ENCODE measurements at regions not wholly inside any gene's neighbourhood (a gene's known extent, or its start where the extent isn't known, plus 50 kb on each side); places are given as distances from the start of the nearest gene placed in this dataset.

DNA sequence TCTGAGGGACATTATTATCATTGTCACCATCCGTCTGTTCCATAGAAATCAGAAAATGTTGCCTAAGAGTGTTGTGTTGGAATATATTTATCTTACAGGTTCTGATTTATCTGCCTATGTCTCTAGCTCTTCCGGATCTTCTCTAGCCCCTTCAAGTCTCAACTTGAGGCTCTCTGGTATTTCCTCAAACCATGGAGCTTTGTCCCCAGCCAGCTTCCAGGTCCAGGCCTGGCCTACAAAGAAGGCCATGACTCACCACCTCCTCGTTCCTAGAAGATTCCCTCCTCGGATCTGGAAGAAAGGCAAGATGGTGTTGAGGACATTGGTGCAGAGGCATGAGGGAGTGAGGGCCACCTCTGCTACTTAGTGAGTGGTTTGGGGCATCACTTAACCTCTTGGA is 122.1 kb upstream of the TRIB2 start:
- Histone ChIP-seq H3K4me1 (no peaks in the 10 kb centered on the region), H3K36me3 (no peaks in the 10 kb centered on the region), H3K27me3 (ENCODE audit: low read depth) (no peaks in the 10 kb centered on the region), H3K9me3 (replicated peaks) (no peaks in the 10 kb centered on the region), H3K4me3 (no peak overlapping the region), H3K27ac (replicated peaks) (no peak overlapping the region)
- no peak for DNase-seq
- TF ChIP-seq, protein P1, sequence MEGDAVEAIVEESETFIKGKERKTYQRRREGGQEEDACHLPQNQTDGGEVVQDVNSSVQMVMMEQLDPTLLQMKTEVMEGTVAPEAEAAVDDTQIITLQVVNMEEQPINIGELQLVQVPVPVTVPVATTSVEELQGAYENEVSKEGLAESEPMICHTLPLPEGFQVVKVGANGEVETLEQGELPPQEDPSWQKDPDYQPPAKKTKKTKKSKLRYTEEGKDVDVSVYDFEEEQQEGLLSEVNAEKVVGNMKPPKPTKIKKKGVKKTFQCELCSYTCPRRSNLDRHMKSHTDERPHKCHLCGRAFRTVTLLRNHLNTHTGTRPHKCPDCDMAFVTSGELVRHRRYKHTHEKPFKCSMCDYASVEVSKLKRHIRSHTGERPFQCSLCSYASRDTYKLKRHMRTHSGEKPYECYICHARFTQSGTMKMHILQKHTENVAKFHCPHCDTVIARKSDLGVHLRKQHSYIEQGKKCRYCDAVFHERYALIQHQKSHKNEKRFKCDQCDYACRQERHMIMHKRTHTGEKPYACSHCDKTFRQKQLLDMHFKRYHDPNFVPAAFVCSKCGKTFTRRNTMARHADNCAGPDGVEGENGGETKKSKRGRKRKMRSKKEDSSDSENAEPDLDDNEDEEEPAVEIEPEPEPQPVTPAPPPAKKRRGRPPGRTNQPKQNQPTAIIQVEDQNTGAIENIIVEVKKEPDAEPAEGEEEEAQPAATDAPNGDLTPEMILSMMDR (IDR thresholded peaks at IDR 0.05; ENCODE audit: borderline replicate concordance) = no peak
- intact Hi-C loops (cut with micrococcal nuclease) = no loop called here

DNA sequence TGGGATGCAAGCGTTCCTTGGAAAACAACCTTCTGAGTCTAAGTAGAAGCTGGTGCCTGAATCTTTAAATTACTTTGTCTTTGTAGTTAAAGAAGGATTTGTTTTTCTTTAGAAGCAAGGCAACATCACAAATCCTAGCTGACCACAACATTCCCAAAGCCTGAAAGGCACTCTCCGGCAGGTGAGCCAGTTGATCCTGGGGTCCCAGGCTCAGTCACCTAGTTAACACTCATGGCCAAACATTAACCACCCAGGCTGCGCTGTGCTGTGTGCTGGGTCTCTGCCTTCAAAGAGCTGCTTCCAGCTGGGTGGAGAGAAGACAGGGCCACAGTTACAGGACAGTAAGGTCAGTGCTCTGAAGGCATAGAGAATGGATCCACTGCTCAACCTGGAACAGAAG is 120.0 kb upstream of the TRIB2 start:
- TF ChIP-seq, protein P1 (IDR thresholded peaks at IDR 0.05; ENCODE audit: borderline replicate concordance) = no peak
- DNase-seq = no peak
- Histone ChIP-seq H3K27me3 (ENCODE audit: low read depth) (no peaks in the 10 kb centered on the region), H3K4me3 (no peak overlapping the region), H3K9me3 (replicated peaks) (no peaks in the 10 kb centered on the region), H3K36me3 (no peaks in the 10 kb centered on the region), H3K4me1 (no peaks in the 10 kb centered on the region), H3K27ac (replicated peaks) (no peak overlapping the region)
- intact Hi-C loops (cut with micrococcal nuclease) = no loop called here

DNA sequence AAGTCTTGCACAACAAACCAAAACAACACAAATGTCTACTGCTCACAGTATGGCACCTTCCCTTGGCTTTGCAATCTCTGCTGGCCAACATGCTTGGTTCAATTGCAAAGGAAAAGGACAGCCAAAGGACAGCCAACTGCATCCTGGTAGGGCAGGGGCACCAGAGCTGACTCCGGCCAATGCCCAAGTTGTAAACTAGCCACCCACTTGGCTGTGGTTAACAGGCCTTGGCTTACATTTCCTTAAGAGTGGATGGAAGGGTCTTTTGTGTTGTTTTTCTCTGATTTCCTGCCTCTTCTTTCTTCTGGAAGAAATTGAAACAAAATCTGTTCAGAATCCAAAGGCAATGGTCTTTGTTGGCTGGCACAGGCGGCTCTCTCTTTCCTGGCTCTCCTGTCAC is 119.1 kb upstream of the TRIB2 start:
- Histone ChIP-seq H3K4me3 (no peak overlapping the region), H3K27me3 (ENCODE audit: low read depth) (no peaks in the 10 kb centered on the region), H3K9me3 (replicated peaks) (no peaks in the 10 kb centered on the region), H3K4me1 (no peaks in the 10 kb centered on the region), H3K27ac (replicated peaks) (no peak overlapping the region), H3K36me3 (no peaks in the 10 kb centered on the region)
- DNase-seq = no peak
- intact Hi-C loops (cut with micrococcal nuclease) = no loop called here
- TF ChIP-seq, protein P1 (IDR thresholded peaks at IDR 0.05; ENCODE audit: borderline replicate concordance) = no peak

DNA sequence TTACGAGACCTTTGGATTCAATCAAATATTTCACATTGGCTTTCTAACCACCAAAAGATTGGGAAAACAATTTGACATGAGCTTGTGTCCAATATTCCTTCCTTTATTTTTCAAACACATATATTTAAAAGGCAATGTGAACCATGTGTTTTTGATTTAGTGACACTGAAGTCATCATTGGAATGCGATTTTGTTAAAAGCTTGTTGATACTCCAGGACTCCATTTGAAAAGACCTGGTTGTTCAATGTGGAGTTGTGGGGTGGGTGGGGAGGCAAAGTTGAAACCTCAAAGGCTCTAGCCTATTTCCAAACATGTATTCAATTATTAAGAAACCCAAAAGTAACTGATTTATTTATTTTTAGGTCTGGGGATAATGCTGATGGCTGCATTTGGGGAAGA is 114.1 kb upstream of the TRIB2 start:
- H3K4me3 ChIP-seq = no peak overlapping the region
- H3K27me3 ChIP-seq (ENCODE audit: low read depth) = no peaks in the 10 kb centered on the region
- intact Hi-C loops (cut with micrococcal nuclease) = no loop called here
- TF ChIP-seq, protein P1 (IDR thresholded peaks at IDR 0.05; ENCODE audit: borderline replicate concordance) = no peak
- H3K36me3 ChIP-seq = no peaks in the 10 kb centered on the region
- peaks cover 10% of the 10 kb centered on the region for H3K4me1 ChIP-seq
- no peak overlapping the region for H3K27ac ChIP-seq (replicated peaks)
- H3K9me3 ChIP-seq (replicated peaks) = no peaks in the 10 kb centered on the region
- DNase-seq = no peak

DNA sequence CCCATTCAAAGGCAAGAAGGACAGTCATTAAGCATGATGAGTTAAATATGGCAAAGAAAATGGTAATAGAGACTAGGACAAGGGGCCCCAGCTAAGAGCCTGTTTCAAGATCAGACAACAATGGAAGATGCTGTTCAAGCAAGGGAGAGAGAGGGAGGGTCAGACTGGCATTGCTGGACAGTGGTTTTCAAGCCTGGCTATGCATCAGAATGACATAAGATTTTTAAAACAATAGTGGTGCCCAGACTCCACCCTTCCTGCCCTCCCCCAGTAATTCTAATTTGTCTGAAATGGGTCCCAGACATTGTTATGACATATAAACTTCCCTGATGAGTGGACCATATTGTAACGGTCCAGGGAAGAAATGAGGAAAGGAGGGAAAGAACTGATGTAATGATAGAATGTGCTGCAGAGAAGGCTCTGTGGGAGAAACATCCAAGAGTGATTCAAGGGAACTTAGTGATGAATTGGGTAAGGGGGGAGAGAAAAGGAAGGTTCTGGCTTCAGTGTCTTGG is 112.9 kb upstream of the TRIB2 start:
- no peak for DNase-seq
- H3K27me3 ChIP-seq (ENCODE audit: low read depth) = no peaks in the 10 kb centered on the region
- peaks cover 10% of the 10 kb centered on the region for H3K4me1 ChIP-seq
- intact Hi-C loops (cut with micrococcal nuclease) = no loop called here
- TF ChIP-seq, protein P1 (IDR thresholded peaks at IDR 0.05; ENCODE audit: borderline replicate concordance) = no peak
- H3K27ac ChIP-seq (replicated peaks) = no peak overlapping the region
- H3K4me3 ChIP-seq = no peak overlapping the region
- no peaks in the 10 kb centered on the region for H3K9me3 ChIP-seq (replicated peaks)
- no peaks in the 10 kb centered on the region for H3K36me3 ChIP-seq

DNA sequence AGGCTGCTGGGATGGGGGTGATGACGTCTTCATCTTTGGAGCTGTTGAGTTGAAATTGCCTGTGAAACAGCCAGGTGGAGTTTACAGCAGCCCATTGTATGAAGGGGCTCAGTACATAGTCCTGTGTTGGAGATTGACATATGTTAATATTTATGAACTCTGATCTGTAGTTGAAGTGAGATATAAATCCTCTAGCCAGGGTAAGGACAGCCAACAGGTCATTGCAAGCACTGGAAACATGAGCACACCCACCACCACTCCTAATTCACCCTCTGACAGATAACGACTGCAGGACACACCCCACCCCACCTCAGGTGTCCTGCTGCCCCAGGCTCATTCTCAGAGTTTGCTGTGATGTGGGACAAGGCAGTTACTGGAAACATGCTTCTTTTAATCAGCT is 112.4 kb upstream of the TRIB2 start:
- H3K27ac ChIP-seq (replicated peaks) = no peak overlapping the region
- no peaks in the 10 kb centered on the region for H3K36me3 ChIP-seq
- no peaks in the 10 kb centered on the region for H3K27me3 ChIP-seq (ENCODE audit: low read depth)
- H3K9me3 ChIP-seq (replicated peaks) = no peaks in the 10 kb centered on the region
- TF ChIP-seq, protein P1 (IDR thresholded peaks at IDR 0.05; ENCODE audit: borderline replicate concordance) = no peak
- H3K4me3 ChIP-seq = no peak overlapping the region
- DNase-seq = no peak
- intact Hi-C loops (cut with micrococcal nuclease) = no loop called here
- peaks cover 10% of the 10 kb centered on the region for H3K4me1 ChIP-seq

Data from left ventricle myocardium inferior (tissue), 1 donor.